Activated CD4-positive, alpha-beta T cell treated with anti-CD3 and anti-CD28 coated beads for 48 hours (primary cell): ENCODE measurements at regions not wholly inside any gene's neighbourhood (a gene's known extent, or its start where the extent isn't known, plus 50 kb on each side); places are given as distances from the start of the nearest gene placed in this dataset.
A peak's percentile ranks its signal among the peaks of the same experiment; 100 is the strongest.

ENCODE experiments used
- DNase-seq: peaks from one replicate; pipeline ENCODE4 v3.0.0-alpha.2; 2020

DNA sequence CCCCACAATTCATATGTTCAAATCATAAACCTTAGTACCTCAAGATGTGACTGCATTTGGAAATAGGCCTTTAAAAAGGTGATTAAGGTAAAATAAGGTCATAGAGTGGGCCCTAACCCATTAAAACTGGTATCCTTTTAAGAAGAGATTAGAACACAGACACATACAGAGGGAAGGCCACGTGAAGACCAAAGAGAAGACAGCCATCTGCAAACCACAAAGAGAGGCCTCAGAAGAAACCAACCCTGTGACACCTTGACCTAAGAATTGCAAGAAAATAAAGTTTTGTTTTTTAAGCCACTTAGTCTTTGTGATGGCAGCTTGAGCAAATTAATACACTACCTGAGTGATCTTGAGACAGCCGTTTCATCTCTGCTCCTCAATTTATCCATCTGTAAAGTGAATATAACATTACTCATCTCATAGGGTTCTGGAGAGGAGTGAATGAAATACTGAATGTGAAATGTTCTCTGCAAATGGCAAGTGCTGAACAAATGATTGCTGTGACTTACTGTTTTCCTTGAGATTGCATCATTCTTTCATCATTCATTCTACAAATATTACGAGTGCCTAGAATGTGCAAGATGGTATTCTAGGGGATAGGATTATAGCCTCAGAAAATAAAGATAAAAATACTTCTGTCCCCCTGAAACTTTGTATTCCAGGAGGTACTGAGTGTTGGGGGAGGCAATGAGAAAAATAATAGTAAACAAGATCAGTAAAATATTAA, 222.0 kb upstream of the CDH13 start:
- DNase-seq = no peak

DNA sequence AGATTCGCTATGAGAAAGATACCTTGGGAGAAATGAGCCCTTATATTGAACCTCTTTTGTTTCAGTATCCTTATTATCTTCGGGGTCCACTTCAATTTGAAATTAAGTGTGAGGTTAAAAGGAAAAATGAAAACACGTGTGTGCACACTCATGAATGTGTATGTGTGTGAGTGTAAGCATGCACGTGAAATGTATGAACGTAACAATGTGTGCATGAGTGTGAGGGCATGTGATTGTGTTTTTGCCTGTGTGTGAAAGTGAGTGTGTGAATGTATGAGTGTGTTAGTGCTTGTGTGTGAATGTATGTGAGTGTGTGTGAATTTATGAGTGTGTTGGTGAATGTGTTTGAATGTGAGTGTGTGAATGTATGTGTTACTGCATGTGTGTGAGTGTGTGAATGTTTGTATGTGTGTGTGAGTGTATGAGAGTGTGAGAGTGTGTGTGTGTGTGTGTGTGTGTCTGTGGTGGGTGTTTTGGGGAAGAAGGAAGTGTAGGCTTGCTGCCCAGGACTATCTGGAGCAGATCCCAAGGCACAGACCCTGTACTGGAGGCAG, 224.0 kb upstream of the CDH13 start:
- no peak for DNase-seq

DNA sequence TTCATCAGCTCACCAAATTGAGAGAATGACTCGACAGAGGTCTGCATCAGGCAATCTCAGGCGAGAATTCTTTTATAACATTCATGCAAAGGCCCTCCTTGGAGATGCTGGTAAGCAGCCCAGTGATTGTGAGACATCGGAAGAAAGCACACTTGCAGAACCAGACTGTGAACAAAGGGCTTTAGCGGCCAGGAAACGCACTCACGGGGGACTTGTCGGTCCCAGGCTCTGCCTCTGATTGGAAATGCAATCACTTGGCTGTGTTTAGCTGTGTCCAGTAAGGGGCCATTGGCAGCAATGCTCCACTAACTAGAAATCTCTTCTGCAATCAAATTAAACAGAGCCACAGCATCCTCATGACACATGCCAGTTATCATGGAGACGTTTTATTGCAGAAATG, 226.7 kb upstream of the CDH13 start:
- DNase-seq = no peak

DNA sequence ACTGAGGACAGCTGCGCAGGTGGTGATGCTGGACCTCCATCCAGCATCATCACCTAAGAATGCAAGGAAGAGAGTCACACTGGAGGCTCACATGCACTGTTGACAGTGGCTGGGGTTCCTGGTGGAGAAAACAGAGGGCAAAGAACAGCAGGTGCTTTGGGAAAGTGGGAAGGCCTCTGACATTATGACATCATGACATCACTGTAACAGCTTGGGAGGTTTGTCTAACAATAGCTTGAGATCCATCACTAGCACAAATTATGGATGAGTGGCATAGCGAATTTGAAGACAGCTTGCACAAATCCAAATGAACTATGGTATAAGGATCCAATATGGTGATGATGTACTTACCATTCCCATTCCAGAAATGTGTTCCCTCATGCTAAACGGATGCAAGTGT, 226.5 kb upstream of the MPHOSPH6 start:
- no peak for DNase-seq

DNA sequence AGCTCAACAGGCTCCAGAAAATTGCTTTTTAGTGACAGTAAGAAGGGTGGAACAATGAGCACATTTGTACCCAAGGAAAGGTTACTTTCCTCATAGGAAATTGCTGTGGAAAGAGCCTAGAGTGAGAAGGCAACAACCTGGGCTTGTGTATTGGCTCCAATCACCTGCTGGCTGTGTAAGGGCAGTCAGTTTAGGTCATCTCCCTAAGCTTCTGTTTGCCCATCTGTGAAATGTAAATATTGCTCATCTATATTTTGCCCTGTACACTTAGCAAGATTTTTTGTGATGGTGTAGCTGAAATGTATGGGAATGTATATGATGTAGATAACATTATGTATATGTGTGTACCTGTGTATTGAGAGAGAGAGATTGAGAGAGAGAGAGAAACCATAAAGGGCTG, 225.2 kb upstream of the MPHOSPH6 start:
- no peak for DNase-seq

DNA sequence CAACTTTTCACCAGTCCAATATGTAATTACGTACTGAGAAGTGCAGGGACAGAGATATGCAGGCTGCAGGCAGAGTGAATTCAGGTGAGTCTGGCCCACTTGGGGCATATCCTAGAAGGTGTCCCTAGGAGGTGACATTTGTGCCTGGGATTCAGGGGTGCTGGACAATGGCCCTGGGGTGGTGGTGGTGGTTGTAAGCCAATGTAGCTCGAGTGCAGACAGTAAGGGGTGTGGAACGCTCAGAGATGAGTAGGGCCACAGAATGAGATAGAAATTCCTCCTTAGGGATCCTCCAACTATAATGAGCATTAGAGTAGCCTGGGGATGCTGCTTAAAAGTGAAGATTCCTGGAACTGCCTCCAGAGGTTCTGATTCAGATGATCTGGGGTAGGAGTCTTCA, 221.7 kb upstream of the MPHOSPH6 start:
- DNase-seq = no peak

DNA sequence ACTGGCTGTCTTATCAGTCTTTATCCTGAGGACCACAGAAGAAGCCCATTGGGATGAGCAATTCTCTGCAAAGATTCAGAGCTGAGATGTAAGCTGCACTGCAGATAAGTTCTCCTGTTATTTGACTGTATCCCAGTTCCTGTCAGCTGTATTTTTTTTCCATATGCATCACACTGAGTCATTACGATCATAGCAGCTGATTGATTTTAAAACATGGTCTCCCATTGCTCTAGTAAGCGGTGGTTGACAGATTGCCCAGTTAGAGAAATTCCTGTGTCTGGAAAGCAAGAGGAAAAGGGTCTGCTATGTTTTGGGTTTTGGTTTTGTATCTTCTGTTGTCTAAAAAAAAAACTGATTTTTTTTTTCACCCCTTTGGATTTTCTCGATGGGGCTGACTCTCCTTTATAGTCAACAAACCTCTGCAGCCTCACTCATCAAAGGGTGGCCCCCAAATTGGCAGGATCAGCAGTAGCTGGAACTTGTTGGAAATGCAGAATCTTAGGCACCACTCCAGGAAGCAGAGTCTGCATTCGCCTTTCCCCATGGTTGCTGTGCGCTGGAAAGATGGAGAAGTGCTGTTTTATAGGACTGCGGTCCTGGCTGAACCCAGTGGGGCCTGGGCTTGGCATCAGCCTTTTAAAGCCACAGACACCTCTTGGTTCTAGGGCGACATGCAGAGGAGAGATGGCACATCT, 220.1 kb upstream of the MPHOSPH6 start:
- no peak for DNase-seq

DNA sequence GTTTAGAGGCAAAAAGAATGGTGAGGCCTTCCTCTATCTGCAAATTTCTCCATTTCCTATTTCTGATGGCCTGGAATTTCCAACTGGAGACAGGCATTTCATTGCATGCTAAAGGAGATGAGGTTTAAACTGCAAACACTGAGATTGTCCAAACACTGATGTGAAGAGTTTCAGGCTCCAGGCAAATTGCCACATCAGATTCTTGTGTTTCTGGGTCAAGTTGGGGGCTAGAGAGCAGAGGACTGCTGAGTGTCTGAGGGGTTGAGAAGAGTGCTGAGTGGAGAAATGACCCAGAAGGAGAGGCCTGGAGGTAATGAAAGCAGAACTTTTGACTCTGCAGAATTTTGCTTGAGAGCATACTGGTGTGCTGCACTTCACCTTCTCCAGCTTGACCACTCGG, 216.7 kb upstream of the MPHOSPH6 start:
- no peak for DNase-seq

DNA sequence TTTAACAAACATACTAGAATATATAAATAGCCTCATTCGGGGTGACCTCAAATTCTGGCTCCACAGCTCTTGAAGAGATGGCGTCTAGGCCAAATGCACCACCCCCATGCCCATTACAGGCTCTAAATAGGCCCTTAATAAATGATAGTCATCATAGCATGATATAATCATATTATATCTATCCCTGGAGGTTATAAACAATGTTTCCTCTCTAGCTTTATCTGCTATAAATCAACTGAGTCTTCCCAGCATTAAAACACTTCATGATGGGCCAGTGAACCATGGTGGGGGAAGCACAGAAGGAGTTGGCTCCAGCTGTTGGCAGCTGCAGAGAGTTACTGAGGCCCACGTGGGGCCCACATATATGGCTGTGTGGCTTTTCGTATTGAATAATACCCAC, 214.9 kb upstream of the MPHOSPH6 start:
- DNase-seq = no peak

DNA sequence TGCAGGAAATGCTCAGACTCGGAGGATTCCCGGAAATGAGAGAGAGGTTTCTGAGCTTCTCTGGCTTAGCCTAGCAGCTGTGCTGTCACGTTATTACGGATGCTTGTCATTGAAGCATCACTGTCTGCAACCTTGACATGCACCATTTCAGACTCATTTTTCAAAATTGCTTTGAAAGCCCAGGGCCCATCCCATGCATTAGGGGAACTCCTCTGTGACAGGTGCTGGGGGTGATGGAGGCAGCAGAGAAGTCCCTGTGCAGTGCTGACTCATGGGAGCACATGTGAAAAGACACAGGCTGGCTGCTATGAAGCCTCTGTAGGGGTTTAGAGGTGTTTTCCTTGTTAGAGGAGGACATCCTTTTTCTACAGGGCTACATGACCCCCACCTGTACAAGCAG, 214.0 kb upstream of the MPHOSPH6 start:
- DNase-seq = no peak

DNA sequence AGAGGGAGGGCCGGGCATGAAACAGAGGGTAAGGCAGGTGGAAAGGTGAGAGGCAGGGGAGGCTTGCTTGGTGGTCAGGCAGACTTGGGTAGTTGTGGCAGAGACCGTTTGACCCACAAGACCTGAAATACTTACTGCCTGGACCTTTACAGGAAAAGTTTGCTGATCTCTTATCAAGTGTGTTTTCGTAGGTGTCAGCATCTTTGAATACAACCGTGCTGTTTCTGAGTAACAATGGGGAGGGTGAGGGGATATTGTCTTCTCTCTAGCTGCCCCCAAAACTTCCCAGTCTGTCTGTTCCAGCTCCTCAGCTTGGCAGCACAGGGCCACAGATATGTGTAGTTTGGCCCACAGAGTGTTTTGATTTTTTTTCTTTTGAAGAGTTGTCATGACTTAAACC, 212.5 kb upstream of the MPHOSPH6 start:
- DNase-seq = no peak

DNA sequence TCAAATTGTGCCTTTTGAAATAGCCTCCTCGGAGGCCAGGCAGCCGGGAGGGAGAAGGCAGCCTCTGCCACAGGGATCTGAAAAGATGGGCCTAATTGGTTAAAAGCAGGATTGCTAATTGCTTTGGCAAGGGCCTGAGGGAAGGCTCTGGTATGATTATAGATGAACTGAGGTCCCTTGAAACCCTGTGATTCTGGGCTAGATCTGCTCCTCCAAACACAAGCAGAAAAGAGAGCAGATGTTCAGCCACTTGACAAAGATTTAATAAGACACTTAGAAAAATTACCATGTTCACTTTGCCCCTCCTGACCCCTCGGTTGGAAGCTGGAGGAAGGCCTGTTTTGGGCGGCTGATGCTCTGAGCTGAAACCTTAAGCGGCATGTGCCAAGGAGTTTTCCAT, 209.5 kb upstream of the MPHOSPH6 start:
- DNase-seq = no peak

DNA sequence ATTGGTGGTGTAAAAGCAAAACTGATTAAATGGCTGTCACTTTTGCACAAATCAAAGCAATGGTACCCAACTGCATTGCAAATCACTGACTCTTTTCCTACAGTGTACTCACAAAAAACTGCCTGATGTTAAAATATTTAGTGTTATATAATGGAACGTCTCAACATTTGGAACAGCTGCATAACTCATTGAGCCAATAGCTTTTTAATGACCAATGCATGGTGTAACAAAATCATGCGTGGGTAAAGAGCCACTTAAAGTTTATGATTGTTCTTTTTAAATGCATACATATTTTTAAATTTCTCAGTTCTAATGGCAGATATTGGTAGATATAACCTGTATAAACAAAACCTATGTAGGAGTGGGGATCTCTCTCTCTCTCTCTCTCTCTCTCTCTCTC, 204.0 kb upstream of the MPHOSPH6 start:
- DNase-seq = no peak

DNA sequence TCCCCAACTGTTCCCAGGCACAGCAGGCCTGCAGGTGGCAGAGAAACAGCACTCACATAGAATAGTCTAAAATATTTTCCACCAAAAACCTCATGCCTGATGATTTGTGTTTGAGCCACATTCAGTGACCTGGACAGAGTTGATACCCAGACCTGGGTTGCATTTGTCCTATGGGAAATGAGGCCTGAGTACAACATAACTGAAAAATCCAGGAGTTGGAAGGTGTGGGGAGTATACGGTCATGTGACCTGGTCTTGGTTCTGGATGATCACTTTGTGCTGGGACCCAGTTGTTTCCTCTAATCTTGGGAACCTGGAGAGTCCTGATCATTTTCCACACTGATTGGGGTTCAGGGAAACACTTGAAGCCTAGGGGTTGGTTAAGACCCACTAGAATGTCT, 200.3 kb upstream of the MPHOSPH6 start:
- DNase-seq = no peak

DNA sequence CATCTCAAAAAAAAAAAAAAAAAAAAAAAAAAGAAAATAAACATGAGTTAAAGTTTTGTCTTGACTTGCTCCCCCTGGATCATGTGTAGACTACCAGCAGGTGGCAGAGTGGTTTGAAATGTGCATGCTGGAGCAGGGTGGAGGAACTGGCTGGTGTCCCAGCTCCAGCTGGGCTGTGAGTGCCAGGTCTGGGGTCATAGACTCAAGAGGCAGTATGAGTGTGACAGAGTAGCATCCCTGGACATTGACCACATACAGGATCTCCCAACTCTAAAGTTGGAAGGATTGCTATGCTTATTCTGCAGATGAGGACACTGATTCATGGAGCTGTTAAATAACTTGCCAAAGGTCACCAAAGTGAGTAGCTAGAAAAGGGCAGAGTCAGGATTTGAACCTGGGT, 198.0 kb upstream of the MPHOSPH6 start:
- DNase-seq = peak; percentile 4

DNA sequence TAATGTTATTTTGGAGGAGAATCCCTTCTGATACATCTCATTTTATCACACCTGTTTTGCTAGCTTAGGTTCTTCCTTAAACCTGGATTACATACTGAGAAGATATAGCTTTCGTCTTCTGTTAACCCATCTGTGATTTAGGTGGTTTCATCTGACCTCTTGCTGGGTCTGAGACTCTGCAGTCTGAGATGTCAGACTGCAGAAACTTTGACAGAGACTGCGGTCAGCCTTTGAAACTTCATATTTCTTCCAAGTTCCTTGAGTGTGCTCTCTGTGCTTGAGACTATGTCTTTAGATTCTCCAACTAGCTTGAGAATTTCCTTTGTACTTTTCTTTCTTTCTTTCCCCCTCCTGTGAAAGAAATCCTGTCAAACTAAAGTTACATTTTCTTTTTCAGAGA, 196.4 kb upstream of the MPHOSPH6 start:
- DNase-seq = no peak

DNA sequence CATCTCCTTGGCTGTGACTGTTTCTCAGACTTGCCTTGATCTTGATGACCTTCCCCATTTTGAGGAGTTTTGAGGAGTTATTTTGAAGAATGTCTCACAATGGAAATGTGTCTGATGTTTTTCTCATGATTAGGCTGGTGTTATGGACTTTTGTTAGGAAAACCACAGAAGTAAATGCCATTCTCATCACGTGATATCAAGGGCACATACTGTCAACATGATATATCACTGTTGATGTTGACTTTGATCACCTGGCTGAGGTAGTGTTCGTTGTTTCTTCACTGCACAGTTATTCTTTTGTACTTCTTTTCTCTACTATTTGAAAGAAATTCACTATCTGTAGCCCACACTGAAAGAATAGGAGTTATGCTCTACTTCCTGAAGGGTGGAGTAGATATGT, 194.7 kb upstream of the MPHOSPH6 start:
- DNase-seq = no peak

DNA sequence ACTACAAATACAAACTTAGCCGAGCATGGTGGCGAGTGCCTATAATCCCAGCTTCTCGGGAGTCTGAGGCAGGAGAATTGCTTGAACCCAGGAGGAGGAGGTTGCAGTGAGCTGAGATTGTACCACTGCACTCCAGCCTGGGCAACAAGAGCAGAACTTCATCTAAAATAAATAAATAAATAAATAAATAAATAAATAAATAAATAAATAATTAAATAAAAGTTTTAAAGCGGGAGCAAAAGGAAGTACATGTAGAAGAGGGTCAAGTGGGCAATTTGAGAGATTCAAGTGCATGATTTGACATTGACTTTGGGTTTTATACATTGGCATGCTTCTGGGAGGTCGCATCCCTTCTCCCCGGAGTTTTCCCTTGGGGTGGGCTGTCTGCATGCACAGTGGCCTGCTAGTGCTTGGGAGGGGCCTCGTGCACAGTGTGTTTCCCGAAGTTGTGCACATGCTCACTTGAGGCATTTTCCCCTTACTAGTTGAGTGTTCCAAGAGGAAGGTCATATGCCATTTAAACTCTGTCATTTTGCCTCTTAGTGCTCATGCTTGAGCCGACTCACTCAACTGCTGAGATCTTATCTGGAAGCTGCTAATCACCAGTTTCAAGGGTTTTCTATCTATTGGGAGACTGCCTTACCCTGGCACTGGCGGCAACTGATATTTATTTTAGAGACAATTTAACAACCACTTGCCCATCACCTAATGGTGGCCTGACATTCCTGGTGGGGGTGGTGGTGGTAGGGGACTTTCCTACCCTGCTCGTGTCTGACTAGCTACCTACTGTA, 193.2 kb upstream of the MPHOSPH6 start:
- DNase-seq = no peak

DNA sequence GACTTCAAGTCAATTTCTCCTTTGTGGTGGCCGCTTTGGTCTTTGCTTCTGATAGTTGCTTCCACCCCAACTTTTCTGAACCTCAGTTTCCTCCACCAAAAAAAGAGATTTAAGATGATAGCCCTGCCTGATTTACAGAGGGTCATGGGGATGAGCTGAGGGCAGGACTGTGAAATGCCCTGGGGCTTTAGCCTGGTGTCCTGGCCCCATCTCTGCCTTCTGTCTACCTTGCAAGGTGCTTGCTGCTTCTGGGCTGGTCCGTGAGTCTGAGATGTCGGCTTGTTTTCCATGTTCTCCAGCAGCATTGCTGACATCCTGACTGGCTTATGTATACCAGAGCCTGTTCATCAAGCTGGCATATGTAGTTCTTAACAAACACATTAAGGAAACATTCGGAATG, 191.9 kb upstream of the MPHOSPH6 start:
- no peak for DNase-seq

DNA sequence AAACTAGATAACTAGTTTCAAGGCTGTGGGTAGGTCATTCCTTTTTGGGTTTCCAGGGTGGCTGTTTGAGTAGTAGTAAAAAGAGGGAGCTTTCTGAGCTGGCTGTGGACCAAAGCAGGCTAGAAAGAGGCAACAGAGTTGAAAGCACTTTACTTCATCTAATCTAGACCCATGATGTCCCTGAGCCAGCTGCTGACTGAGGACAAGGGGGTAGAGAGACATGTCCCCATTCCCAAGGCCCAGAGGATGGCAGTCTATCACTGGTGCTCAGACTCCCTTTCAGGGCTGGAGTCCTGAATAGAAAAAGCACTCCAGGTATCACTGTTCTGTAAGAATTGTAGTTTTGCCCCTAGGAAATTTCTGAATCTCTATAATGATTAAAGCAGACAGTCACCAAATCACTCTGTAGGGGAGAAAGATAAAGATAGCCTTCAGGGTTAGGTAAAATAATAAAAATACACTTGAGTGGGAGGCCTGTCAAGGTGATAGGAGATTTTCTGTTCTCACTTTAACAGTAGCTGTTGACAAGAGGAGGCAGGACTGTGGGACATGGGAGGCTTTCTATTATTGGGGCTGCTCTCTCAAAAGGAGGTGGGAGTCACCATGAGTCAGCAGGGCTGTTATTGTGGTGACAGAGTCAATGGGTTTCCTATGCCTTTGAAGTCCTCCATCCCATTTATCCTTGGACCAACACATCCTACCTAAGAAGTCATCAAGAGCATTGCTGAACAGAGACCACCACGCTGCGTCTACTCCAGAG, 190.2 kb upstream of the MPHOSPH6 start:
- DNase-seq = no peak

DNA sequence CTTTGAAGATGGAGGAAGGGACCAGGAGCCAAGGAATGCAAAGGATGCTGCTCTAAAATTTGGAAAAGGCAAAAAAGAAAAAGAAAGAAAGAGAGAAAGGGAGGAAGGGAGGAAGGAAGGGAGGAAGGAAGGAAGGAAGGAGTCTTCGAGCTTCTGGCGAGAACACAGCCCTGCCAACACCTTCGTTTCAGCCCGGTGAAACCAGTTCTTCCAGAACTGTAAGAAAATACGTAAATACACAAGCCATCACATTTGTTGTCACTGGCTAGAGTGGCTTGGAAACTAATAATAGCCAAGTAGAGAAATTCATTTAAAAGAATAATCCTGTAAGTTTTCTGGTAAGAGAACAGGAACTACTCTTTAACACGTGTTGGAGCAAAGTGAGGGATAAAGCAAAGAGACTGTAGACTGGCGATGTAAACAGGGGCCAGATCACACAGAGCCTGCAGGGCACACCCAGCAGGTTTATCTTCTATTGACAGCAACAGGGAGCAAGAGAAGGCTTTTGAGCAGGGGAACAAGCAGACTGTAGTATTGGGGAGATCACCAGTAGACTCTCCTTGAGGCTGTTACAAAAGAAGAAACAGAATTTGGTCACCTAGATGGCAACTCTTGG, 188.7 kb upstream of the MPHOSPH6 start:
- no peak for DNase-seq

DNA sequence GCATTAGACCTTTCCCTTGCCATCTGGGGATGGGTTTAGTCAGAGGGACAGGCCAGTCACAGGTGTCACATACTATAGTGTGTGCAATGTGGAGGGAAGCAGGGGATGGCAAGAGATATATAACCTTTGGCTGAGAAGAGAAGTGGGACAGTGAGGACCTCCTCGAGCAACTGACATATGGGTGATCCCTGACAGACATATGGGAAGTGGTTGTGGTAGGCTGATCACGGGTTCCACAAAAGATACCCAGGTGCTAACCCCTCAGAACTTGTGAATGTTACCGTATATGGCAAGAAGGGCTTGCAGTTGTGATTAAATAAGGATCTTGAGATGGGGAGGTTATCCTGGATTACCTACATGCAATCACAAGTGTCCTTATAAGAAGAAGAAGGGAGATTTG, 188.1 kb upstream of the MPHOSPH6 start:
- no peak for DNase-seq

DNA sequence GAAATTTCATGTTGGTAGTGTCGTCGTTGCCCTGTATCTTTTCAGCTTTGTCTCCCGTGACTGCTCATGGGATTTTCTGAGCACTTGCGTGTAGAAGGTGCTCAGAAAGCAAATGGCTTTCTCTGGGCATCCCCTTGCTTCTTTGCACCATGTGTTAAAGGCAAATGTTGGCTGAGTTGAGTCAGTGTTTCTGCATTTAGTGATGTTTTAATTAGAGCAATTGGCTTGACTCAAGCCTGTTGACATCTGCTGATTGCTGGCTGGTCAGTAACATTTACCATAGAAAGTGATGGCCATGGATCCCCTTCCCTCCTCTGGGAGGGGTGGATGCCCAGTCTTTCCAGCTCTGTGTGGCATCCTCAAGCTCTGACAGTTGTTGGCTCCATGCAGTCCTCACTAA, 187.2 kb upstream of the MPHOSPH6 start:
- DNase-seq = no peak
